Aorta (tissue), 5 donors: ENCODE measurements at regions not wholly inside any gene's neighbourhood (a gene's known extent, or its start where the extent isn't known, plus 50 kb on each side); places are given as distances from the start of the nearest gene placed in this dataset.

Experiments used
- ATAC-seq: fragments of 200-7000 bp; cut with Tn5 transposase; one replicate; pipeline ENCODE4 v1.9.1; 2022; ENCODE audit warnings: moderate library complexity; ENCODE audit not compliant: low FRiP score
- DNase-seq, 2 donors: peaks; one replicate each; pipeline ENCODE4 v3.0.0-alpha.2; 2020
- H3K27ac ChIP-seq, 2 donors: one replicate each; pipeline ENCODE4 v1.5.1; 2013; ENCODE audit warnings: low read length in 2 of 2, mild to moderate bottlenecking in 2 of 2, moderate library complexity in 2 of 2, control low read depth in 1 of 2, inconsistent platforms in 1 of 2, low read depth in 1 of 2
- H3K27me3 ChIP-seq, 2 donors: one replicate each; pipeline ENCODE4 v1.6.1; 2013; ENCODE audit warnings: control low read depth in 1 of 2, low read length in 1 of 2, mild to moderate bottlenecking in 1 of 2, moderate library complexity in 1 of 2; ENCODE audit not compliant: insufficient read depth in 2 of 2, control insufficient read depth in 1 of 2
- H3K36me3 ChIP-seq, 2 donors: one replicate each; pipeline ENCODE4 v1.6.1; 2013; ENCODE audit warnings: control low read depth in 1 of 2, low read length in 1 of 2, mild to moderate bottlenecking in 1 of 2; ENCODE audit not compliant: insufficient read depth in 2 of 2, control insufficient read depth in 1 of 2
- H3K4me1 ChIP-seq, 2 donors: one replicate each; pipeline ENCODE4 v1.6.1; 2013; ENCODE audit warnings: low read length in 2 of 2, control low read depth in 1 of 2, mild to moderate bottlenecking in 1 of 2, moderate library complexity in 1 of 2; ENCODE audit not compliant: insufficient read depth in 2 of 2, control insufficient read depth in 1 of 2
- H3K4me3 ChIP-seq, 2 donors: one replicate each; pipeline ENCODE4 v1.5.1; 2013; ENCODE audit warnings: low read length in 2 of 2, control low read depth in 1 of 2, mild to moderate bottlenecking in 1 of 2
- H3K9me3 ChIP-seq: one replicate; pipeline ENCODE4 v1.6.1; 2013; ENCODE audit warnings: mild to moderate bottlenecking, low read length; ENCODE audit not compliant: control insufficient read depth
- WGBS, 2 donors: extraction: QIAGEN DNeasy Blood & Tissue Kit; methylation state at CpG; one replicate each; pipeline ENCODE4 v1.1.7; 2013; 5-methylcytosine and 5-hydroxymethylcytosine counted together
- intact Hi-C, 2 donors: fragments of 100-400 bp; cut with DNase I; formaldehyde crosslinking; loops; one replicate each; pipeline versions ENCODE4 v1.14.2 to v1.15.0; 2022
- donor health status: healthy with polysubstance abuse.
- donor health status: Bipolar disorder and iron deficiency.
- donor health status: DM: no; HTN: no; CAD: no.
- donor health status: DM: no; HTN: no; CAD: no.
- donor health status: DM: yes; HTN: yes; CAD: no.

DNA sequence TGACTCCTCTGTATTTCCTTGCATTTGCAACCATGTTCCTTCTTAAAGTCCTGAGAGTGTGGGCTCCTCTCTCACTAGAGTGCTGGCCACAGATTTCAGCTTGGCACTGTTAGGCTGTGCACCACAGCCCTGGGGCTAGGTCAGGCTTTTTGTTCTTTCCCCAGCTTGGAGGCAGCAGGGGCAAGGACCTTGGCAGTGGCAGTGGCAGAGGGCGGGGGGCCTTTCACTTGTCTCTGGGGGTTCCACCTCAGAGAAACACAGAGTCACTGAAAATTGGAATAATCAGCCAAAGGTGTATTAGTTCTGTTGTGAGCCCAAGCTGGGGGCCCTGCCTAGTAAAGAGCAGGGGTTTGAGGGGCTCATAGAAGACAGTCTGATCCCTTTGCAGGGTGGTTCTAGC is 142.8 kb upstream of the CT83 start:
- H3K9me3 ChIP-seq, result no peaks in the 10 kb centered on the region
- H3K27ac ChIP-seq, result no peak overlapping the region
- H3K4me3 ChIP-seq, result no peak overlapping the region
- no peaks in the 10 kb centered on the region for H3K27me3 ChIP-seq
- no peak for ATAC-seq
- H3K4me1 ChIP-seq, result no peaks in the 10 kb centered on the region
- WGBS, 2 donors, result 36 to 92% methylated on average over 1 of the region's 1 CpG
- no peak for DNase-seq
- intact Hi-C loops, result no loop called here
- H3K36me3 ChIP-seq, result no peaks in the 10 kb centered on the region

DNA sequence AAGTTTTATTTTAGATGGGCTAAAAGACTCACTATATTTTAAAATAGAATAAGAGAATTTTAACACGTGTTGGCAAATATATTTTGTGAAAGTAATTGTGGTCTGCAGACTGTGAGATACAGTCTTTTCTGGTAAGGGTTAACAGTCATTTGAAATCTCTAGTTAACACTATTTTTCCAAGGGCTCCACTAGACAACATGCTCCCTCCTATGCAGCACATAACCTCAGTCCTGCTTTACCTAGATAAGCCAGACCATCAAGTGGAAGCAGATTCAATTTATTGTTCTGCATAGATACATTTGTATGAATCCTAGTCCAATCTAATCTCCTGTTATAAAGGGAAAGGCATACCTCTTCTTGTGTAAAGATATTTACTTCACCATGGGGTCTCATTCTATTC is 133.2 kb upstream of the CT83 start:
- H3K36me3 ChIP-seq, result no peaks in the 10 kb centered on the region
- no peaks in the 10 kb centered on the region for H3K27me3 ChIP-seq
- ATAC-seq (no peak), DNase-seq (no peak)
- H3K27ac ChIP-seq, result no peak overlapping the region
- no peak overlapping the region for H3K4me3 ChIP-seq
- H3K9me3 ChIP-seq, result no peaks in the 10 kb centered on the region
- H3K4me1 ChIP-seq, result no peaks in the 10 kb centered on the region
- 38 to 52% methylated on average over 1 of the region's 1 CpG for WGBS, 2 donors
- intact Hi-C loops, result no loop called here
